ENCODE measurements at regions not wholly inside any gene's neighbourhood (a gene's known extent, or its start where the extent isn't known, plus 50 kb on each side); places are given as distances from the start of the nearest gene placed in this dataset.

GRCh38 chr17:63035271-63035670, 69.2 kb downstream of the TANC2 start:
- no peak overlapping the region for H3K4me2 ChIP-seq

DNA sequence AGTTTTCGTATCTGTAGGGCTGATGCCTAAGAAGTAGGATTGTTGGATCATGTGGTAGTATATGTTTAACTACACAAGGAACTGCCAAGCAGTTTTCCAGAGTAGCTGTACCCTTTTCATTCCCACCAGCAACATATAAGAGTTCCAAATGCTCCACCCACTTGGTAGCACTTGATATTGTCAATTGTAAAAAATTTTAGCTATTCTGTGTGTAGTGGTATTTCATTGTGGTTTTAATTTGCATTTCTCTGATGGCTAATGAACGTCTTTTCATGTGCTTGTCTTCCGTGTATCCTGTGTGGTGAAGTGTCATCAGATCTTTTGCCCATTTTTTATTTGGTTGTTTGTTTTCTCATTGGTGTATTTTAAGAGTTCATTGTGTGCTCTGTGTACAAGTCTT, 69.7 kb downstream of the TANC2 start:
- TF ChIP-seq CTCF (conservative IDR thresholded peaks at IDR 0.05; ENCODE audit: low read depth, low read length), result no peak
- H3K4me2 ChIP-seq, result peak overlapping the region; percentile 10; the same call in 1 of the 2 replicates

More at GRCh38 chr17:63035271-63035670, 69.2 kb downstream of the TANC2 start:
- Histone ChIP-seq H3K4me3 (IDR thresholded peaks at IDR 0.05; ENCODE audit: insufficient read depth, low read depth, low read length) (no peak overlapping the region), H3K9ac (no peak overlapping the region), H3K36me3 (ENCODE audit: insufficient read depth) (no peaks in the 10 kb centered on the region), H4K20me1 (ENCODE audit: insufficient read depth) (no peaks in the 10 kb centered on the region), H3K79me2 (ENCODE audit: insufficient read depth, low read depth) (no peaks in the 10 kb centered on the region), H3K4me1 (ENCODE audit: low read depth, poor library complexity, severe bottlenecking) (peaks cover 28% of the 10 kb centered on the region), H2AFZ (ENCODE audit: low read depth) (no peak overlapping the region), H3K27me3 (ENCODE audit: insufficient read depth, low read depth) (no peaks in the 10 kb centered on the region), H3K27ac (no peak overlapping the region)
- no peak for TF ChIP-seq CTCF (conservative IDR thresholded peaks at IDR 0.05; ENCODE audit: low read depth, low read length)

GRCh38 chr17:63039342-63039741, 73.3 kb downstream of the TANC2 start:
- Histone ChIP-seq H3K9ac (peak overlapping the region; percentile 39; the same call in 1 of the 2 replicates), H3K27me3 (ENCODE audit: insufficient read depth, low read depth) (no peaks in the 10 kb centered on the region), H2AFZ (ENCODE audit: low read depth) (peak overlapping the region; percentile 56), H4K20me1 (ENCODE audit: insufficient read depth) (no peaks in the 10 kb centered on the region), H3K4me2 (peak overlapping the region; percentile 93), H3K4me1 (ENCODE audit: low read depth, poor library complexity, severe bottlenecking) (peaks cover 40% of the 10 kb centered on the region), H3K36me3 (ENCODE audit: insufficient read depth) (no peaks in the 10 kb centered on the region), H3K79me2 (ENCODE audit: insufficient read depth, low read depth) (no peaks in the 10 kb centered on the region), H3K27ac (peak overlapping the region; percentile 59), H3K4me3 (IDR thresholded peaks at IDR 0.05; ENCODE audit: insufficient read depth, low read depth, low read length) (no peak overlapping the region)
- no peak for TF ChIP-seq CTCF (conservative IDR thresholded peaks at IDR 0.05; ENCODE audit: low read depth, low read length)

More for the DNA sequence above, 69.7 kb downstream of the TANC2 start:
- Histone ChIP-seq H4K20me1 (ENCODE audit: insufficient read depth) (no peaks in the 10 kb centered on the region), H3K27me3 (ENCODE audit: insufficient read depth, low read depth) (no peaks in the 10 kb centered on the region), H3K27ac (no peak overlapping the region), H3K4me1 (ENCODE audit: low read depth, poor library complexity, severe bottlenecking) (peaks cover 32% of the 10 kb centered on the region), H2AFZ (ENCODE audit: low read depth) (no peak overlapping the region), H3K36me3 (ENCODE audit: insufficient read depth) (no peaks in the 10 kb centered on the region), H3K4me3 (IDR thresholded peaks at IDR 0.05; ENCODE audit: insufficient read depth, low read depth, low read length) (no peak overlapping the region), H3K9ac (no peak overlapping the region), H3K79me2 (ENCODE audit: insufficient read depth, low read depth) (no peaks in the 10 kb centered on the region)

DNA sequence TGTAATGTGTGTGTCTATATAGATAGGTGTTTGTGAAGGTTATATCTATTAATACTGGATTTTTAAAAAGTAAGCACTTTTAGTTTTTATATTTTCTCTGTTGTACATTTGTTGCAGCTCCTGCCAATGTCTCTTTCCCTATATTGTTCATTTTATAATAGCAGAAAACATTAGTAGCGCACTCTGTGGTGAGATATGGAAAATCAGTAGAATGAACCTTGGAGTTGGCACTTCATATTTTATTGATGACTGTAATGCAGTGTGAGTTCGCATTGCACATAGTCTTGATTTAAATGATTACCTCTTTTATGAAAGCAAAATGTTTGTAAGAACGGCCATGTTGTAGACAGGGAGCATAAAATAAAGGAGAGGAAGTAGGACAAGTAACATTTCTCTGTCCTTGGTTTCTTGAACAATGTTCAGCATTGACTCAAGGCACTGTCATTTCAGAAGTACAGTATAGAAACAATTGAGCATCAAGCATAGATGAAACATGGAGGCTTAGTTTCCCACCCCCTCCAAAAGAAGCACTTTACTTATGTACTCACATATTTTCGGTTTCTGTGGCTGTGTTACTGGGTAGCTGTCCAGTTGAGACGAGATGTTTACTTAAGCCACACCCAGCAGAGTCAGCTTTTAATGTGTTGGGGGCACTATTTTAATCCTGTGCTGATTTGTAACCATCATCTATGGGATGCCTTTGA, 74.0 kb downstream of the TANC2 start:
- H3K9ac ChIP-seq, result peak overlapping the region; percentile 39; the same call in 1 of the 2 replicates
- H3K4me3 ChIP-seq (IDR thresholded peaks at IDR 0.05; ENCODE audit: insufficient read depth, low read depth, low read length), result no peak overlapping the region

More for the DNA sequence above, 74.0 kb downstream of the TANC2 start:
- Histone ChIP-seq H4K20me1 (ENCODE audit: insufficient read depth) (no peaks in the 10 kb centered on the region), H2AFZ (ENCODE audit: low read depth) (peak overlapping the region; percentile 56), H3K27ac (peak overlapping the region; percentile 59), H3K27me3 (ENCODE audit: insufficient read depth, low read depth) (no peaks in the 10 kb centered on the region), H3K79me2 (ENCODE audit: insufficient read depth, low read depth) (no peaks in the 10 kb centered on the region), H3K4me2 (peak overlapping the region; percentile 93), H3K4me1 (ENCODE audit: low read depth, poor library complexity, severe bottlenecking) (peaks cover 40% of the 10 kb centered on the region), H3K36me3 (ENCODE audit: insufficient read depth) (no peaks in the 10 kb centered on the region)
- TF ChIP-seq CTCF (conservative IDR thresholded peaks at IDR 0.05; ENCODE audit: low read depth, low read length), result no peak

Measured in KMS-11 (cell line).